ENCODE measurements at regions not wholly inside any gene's neighbourhood (a gene's known extent, or its start where the extent isn't known, plus 50 kb on each side); places are given as distances from the start of the nearest gene placed in this dataset.

DNA sequence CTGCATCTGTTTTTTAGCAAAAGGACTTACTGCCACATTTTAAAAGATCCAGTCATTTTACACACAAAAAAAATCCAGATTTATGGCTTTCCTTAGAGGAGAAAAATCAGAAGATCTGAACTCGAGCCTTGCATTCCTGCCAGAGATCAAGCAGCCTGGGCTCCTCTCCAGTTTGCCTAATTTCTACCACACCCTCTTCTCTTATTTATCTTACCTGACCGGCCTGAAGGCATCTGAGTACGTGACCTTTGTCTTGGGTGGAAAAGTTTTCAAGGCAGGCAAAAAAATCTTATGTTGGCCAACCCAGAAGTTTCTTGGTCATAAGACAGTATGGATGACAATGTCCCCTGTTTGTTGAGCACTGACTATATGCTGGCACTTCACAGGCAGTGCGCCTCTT lies 60.3 kb downstream of the CHRD start:
- in situ Hi-C loops (cut with MboI; ENCODE audit: low pct_unique_long_range_greater_than_20kb, low sequenced_read_pairs, unreplicated experiment), result no loop called here
- no peak for DNase-seq (ENCODE audit: low spot score)
- TF ChIP-seq, protein P1, sequence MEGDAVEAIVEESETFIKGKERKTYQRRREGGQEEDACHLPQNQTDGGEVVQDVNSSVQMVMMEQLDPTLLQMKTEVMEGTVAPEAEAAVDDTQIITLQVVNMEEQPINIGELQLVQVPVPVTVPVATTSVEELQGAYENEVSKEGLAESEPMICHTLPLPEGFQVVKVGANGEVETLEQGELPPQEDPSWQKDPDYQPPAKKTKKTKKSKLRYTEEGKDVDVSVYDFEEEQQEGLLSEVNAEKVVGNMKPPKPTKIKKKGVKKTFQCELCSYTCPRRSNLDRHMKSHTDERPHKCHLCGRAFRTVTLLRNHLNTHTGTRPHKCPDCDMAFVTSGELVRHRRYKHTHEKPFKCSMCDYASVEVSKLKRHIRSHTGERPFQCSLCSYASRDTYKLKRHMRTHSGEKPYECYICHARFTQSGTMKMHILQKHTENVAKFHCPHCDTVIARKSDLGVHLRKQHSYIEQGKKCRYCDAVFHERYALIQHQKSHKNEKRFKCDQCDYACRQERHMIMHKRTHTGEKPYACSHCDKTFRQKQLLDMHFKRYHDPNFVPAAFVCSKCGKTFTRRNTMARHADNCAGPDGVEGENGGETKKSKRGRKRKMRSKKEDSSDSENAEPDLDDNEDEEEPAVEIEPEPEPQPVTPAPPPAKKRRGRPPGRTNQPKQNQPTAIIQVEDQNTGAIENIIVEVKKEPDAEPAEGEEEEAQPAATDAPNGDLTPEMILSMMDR (IDR thresholded peaks at IDR 0.05; ENCODE audit: extremely low read depth, insufficient read depth, missing control alignments), result no peak

DNA sequence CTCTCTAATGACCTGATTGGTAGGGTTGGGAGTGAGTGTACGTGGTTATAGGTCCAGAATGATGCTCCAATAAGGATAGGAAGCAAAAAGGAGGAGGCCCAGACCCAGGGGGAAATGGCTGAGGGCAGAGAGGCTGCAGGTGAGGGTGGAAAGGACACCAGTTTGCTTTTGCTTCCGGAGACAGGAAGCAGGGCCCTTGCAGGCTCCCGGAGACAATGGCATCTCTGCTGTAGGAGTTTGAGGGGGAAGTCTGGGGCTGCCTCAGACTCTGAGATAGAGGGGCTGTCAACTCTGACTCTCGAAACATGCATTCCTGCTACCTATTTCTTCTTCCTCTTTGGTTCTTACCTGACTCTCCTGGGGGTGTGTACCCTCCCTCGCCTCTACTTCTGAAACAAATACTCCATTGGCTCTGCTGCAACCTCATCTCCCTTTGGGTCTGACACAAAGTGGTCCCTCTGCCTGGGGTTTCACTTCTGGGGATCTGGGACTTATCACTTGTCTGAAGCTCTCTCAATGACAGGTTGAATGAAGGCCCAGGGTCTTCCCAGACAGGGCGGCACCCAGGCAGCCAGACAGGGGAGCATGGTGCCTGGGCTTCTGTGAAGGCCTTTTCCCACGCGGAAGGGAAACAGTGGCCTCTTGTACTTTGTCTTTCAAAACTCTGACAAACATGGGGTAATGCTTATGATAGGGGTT lies 61.5 kb downstream of the CHRD start:
- no peak for DNase-seq (ENCODE audit: low spot score)
- in situ Hi-C loops (cut with MboI; ENCODE audit: low pct_unique_long_range_greater_than_20kb, low sequenced_read_pairs, unreplicated experiment), result no loop called here
- TF ChIP-seq, protein P1 (IDR thresholded peaks at IDR 0.05; ENCODE audit: extremely low read depth, insufficient read depth, missing control alignments), result no peak

DNA sequence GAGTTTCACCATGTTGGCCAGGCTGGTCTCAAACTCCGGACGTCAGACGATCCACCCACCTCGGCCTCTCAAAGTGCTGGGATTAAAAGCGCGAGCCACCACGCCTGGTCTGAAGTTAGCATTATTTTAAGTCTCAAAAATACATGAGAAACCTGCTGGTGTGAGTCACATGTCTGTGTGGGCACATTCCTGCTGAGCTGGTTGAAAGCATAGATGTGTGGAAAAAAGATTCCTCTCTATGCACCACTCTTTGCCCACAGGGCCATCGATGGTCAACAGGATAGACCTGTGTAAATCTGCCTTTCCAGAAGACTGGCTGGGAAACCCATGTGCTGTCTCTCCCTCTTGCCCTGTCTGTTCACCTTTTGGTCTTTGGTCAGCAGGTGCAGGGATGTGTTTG lies 63.5 kb downstream of the CHRD start:
- TF ChIP-seq, protein P1 (IDR thresholded peaks at IDR 0.05; ENCODE audit: extremely low read depth, insufficient read depth, missing control alignments), result no peak
- in situ Hi-C loops (cut with MboI; ENCODE audit: low pct_unique_long_range_greater_than_20kb, low sequenced_read_pairs, unreplicated experiment), result no loop called here
- DNase-seq (ENCODE audit: low spot score), result no peak

DNA sequence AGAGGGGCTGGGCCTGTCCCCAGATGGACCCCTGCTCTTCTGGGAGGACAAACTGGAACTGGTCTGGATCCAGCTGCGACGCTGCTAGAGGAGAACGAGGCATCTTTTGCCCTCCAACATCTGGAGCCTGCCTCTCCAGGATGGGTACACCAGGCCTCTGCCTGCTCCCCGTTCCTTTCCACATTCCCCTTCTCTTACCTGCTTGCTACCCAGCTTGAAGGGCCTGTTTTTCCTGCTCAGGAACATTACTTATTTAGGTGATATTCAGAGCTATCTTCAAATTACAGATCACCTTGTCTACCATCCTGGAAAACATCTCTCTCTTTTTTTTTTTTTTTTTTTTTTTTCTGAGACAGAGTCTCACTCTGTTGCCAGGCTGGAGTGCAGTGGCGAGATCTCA lies 64.0 kb downstream of the CHRD start:
- TF ChIP-seq, protein P1 (IDR thresholded peaks at IDR 0.05; ENCODE audit: extremely low read depth, insufficient read depth, missing control alignments), result no peak
- DNase-seq (ENCODE audit: low spot score), result no peak
- in situ Hi-C loops (cut with MboI; ENCODE audit: low pct_unique_long_range_greater_than_20kb, low sequenced_read_pairs, unreplicated experiment), result no loop called here

DNA sequence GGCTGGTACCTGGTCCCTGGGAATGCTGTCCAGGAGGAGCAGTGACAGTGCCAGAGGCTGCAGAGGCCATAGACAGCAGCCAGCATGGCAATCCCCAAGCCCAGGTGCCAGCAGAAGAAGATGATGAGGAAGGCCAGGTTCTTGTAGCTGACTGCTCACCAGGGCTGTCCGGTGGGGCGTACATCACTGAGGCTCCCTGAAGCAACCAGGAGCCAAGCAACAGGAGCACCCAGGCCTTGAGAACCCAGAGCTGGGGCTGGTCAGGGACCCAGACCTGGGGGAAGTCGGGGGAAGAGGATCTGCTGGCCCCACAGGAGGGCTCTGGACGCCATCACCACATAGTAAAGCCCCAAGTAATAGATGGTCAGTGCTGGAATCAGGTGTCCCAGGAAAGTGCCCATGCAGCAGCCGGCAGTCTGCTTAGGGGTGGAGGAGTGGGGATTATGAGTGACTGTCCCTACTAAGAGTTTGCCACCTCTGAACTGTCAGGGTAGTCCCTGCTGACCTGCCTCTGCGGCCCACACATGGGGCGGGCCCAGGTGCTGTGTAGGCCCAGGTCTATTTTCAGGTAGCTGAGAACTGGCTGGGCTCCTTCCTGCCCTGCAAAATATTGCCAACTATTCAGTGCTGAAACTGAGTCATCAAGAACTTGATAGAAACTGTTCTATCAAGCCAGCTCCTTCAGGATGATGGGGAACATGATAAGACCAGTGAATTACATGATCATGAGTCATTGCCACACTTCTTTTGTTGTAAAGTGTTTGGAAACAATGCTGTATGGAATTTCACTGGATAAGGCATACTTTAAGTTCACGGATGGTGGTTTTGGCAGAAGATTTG lies 68.7 kb downstream of the CHRD start:
- no peak for DNase-seq (ENCODE audit: low spot score)
- in situ Hi-C loops (cut with MboI; ENCODE audit: low pct_unique_long_range_greater_than_20kb, low sequenced_read_pairs, unreplicated experiment), result no loop called here

DNA sequence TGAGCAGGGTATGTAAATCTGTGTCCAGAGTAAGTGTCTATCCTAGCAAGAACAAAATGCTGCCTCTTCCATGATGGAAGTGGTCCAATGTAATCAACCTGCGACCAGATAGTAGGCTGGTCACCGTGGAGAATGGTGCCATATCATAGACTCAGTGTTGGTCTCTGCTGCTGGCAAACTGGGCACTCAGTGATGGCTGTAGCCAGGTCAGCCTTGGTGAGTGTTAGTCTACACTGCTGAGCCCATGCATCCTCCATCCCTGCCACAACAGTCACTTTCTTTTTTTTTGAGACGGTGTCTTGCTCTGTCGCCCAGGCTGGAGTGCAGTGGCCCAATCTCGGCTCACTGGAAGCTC lies 69.3 kb downstream of the CHRD start:
- TF ChIP-seq, protein P1 (IDR thresholded peaks at IDR 0.05; ENCODE audit: extremely low read depth, insufficient read depth, missing control alignments), result no peak
- in situ Hi-C loops (cut with MboI; ENCODE audit: low pct_unique_long_range_greater_than_20kb, low sequenced_read_pairs, unreplicated experiment), result no loop called here
- DNase-seq (ENCODE audit: low spot score), result no peak

More for the DNA sequence above, 68.7 kb downstream of the CHRD start:
- TF ChIP-seq, protein P1 (IDR thresholded peaks at IDR 0.05; ENCODE audit: extremely low read depth, insufficient read depth, missing control alignments), result no peak
